ENCODE measurements at regions not wholly inside any gene's neighbourhood (a gene's known extent, or its start where the extent isn't known, plus 50 kb on each side); places are given as distances from the start of the nearest gene placed in this dataset.
A peak's percentile ranks its signal among the peaks of the same experiment; 100 is the strongest.

- Histone ChIP-seq H3K27ac (ENCODE audit: insufficient read length, low read depth, low read length) (no peak overlapping the region), H3K79me1 (ENCODE audit: insufficient read depth, low read depth, low read length, poor library complexity, severe bottlenecking) (no peaks in the 10 kb centered on the region), H2BK120ac (ENCODE audit: low read depth, low read length, poor library complexity, severe bottlenecking) (no peak overlapping the region), H2BK15ac (ENCODE audit: low read depth, low read length) (no peak overlapping the region), H3K56ac (ENCODE audit: insufficient read length, low read depth, low read length) (no peak overlapping the region), H3K4ac (ENCODE audit: low read depth, low read length) (no peak overlapping the region), H3K4me2 (ENCODE audit: insufficient read depth, insufficient read length, low read length) (peak overlapping the region; percentile 65), H3K79me2 (ENCODE audit: insufficient read depth, low read length) (no peaks in the 10 kb centered on the region), H3K23me2 (ENCODE audit: insufficient read length, low read depth, low read length, poor library complexity, severe bottlenecking) (no peaks in the 10 kb centered on the region), H3K9ac (ENCODE audit: extremely low read depth, insufficient read length, low read length) (no peak overlapping the region), H4K20me1 (ENCODE audit: control insufficient read depth, insufficient read depth, insufficient read length) (no peaks in the 10 kb centered on the region), H3K4me1 (ENCODE audit: insufficient read depth, low read length) (peaks cover 6% of the 10 kb centered on the region; the same call in 1 of the 2 replicates), H2BK12ac (ENCODE audit: insufficient read length, low read depth, low read length) (no peak overlapping the region), H2AFZ (ENCODE audit: low read length) (no peak overlapping the region), H3K23ac (ENCODE audit: insufficient read length, low read depth, low read length) (no peak overlapping the region), H3K27me3 (ENCODE audit: insufficient read depth, low read length) (no peaks in the 10 kb centered on the region), H4K8ac (replicated peaks; ENCODE audit: insufficient read length, low read depth, low read length) (no peak overlapping the region), H3T11ph (ENCODE audit: low read length) (no peak overlapping the region), H4K91ac (ENCODE audit: insufficient read length, low read depth, low read length) (no peak overlapping the region), H2BK20ac (ENCODE audit: low read depth, low read length, poor library complexity, severe bottlenecking) (no peak overlapping the region), H3K9me3 (ENCODE audit: control insufficient read depth, low read depth, low read length) (no peaks in the 10 kb centered on the region), H2AK5ac (ENCODE audit: insufficient read length, low read length) (no peak overlapping the region), H3K18ac (ENCODE audit: insufficient read length, low read depth, low read length) (no peak overlapping the region), H3K14ac (ENCODE audit: insufficient read depth, low read length) (no peak overlapping the region), H4K5ac (ENCODE audit: insufficient read length, low read depth, low read length) (no peak overlapping the region), H2BK5ac (ENCODE audit: insufficient read length, low read length) (no peak overlapping the region)
- TF ChIP-seq CTCF (conservative IDR thresholded peaks at IDR 0.05): no peak
- DNase-seq: no peak
- Mint-ChIP-seq H3K36me3 (ENCODE audit: insufficient read depth in 1 of 3, low read depth in 3 of 3) (no peaks in the 10 kb centered on the region), H3K27me3 (ENCODE audit: low read depth) (peaks cover 35% of the 10 kb centered on the region), H3K4me1 (peaks cover 28 to 29% of the 10 kb centered on the region in 2 experiments), H3K9me3 (no peaks in the 10 kb centered on the region; a peak in 1 of 5 replicates), H3K4me3 (peak overlapping the region; percentile 53 to 72), H3K27ac (peak overlapping the region in 2 of 3 experiments; percentile 86 to 92; a peak in 4 of 7 replicates)
- WGBS (ENCODE audit: extremely low coverage, insufficient read length, low lambda C conversion rate): no CpG with 5 or more reads among the region's 5 CpGs
Observed at GRCh38 chr15:60128000-60128376, 123.9 kb downstream of the FOXB1 start.

Measured in H9 (cell line).